ENCODE measurements at regions not wholly inside any gene's neighbourhood (a gene's known extent, or its start where the extent isn't known, plus 50 kb on each side); places are given as distances from the start of the nearest gene placed in this dataset.

- no peak for DNase-seq (ENCODE audit: low read depth)
- no peak for TF ChIP-seq POLR2A (IDR thresholded peaks at IDR 0.05; ENCODE audit: extremely low read depth, insufficient read length)
- no peak overlapping the region for H3K4me3 ChIP-seq (ENCODE audit: low read depth, low read length)
Measured at GRCh38 chr4:138673053-138673452, 342.5 kb upstream of the NOCT start.

GRCh38 chr4:138672393-138672976, 343.1 kb upstream of the NOCT start:
- no peak overlapping the region for H3K4me3 ChIP-seq (ENCODE audit: low read depth, low read length)
- no peak for DNase-seq (ENCODE audit: low read depth)
- no peak for TF ChIP-seq MYC (IDR thresholded peaks at IDR 0.05; ENCODE audit: low read depth, low read length)
- TF ChIP-seq, protein P1, sequence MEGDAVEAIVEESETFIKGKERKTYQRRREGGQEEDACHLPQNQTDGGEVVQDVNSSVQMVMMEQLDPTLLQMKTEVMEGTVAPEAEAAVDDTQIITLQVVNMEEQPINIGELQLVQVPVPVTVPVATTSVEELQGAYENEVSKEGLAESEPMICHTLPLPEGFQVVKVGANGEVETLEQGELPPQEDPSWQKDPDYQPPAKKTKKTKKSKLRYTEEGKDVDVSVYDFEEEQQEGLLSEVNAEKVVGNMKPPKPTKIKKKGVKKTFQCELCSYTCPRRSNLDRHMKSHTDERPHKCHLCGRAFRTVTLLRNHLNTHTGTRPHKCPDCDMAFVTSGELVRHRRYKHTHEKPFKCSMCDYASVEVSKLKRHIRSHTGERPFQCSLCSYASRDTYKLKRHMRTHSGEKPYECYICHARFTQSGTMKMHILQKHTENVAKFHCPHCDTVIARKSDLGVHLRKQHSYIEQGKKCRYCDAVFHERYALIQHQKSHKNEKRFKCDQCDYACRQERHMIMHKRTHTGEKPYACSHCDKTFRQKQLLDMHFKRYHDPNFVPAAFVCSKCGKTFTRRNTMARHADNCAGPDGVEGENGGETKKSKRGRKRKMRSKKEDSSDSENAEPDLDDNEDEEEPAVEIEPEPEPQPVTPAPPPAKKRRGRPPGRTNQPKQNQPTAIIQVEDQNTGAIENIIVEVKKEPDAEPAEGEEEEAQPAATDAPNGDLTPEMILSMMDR (IDR thresholded peaks at IDR 0.05; ENCODE audit: low read depth, low read length) = no peak
- TF ChIP-seq MAX (IDR thresholded peaks at IDR 0.05; ENCODE audit: low read depth, low read length) = no peak
- TF ChIP-seq POLR2A (IDR thresholded peaks at IDR 0.05; ENCODE audit: extremely low read depth, insufficient read length) = no peak

DNA sequence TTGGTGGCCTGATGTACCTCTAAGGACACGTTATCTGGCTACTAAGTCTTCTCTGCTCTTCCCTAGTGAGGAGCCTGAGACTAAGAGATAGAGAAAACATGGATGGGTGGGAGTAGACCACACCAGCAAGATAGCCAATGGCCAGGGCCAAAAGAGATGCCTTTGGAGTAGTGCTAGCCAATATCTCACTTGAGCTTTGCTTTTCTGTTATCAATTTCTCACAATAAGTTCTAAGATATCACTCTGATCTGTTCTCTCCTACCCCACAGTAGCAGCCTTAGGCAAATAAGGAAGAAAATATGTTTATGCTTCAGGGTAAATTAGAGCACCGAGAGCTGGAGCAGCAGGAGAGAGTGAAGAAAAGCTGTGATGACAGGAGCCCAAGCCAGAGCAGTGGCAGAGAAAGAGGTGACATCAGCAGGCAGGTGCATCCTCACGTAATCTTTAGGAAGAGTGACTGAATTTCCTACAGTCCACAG, 343.9 kb upstream of the NOCT start:
- no peak for DNase-seq (ENCODE audit: low read depth)
- TF ChIP-seq MYC (IDR thresholded peaks at IDR 0.05; ENCODE audit: low read depth, low read length) (no peak), POLR2A (IDR thresholded peaks at IDR 0.05; ENCODE audit: extremely low read depth, insufficient read length) (no peak), MAX (IDR thresholded peaks at IDR 0.05; ENCODE audit: low read depth, low read length) (no peak)
- TF ChIP-seq, protein P1 (IDR thresholded peaks at IDR 0.05; ENCODE audit: low read depth, low read length) = no peak
- no peak overlapping the region for H3K4me3 ChIP-seq (ENCODE audit: low read depth, low read length)

- no peak overlapping the region for H3K4me3 ChIP-seq (ENCODE audit: low read depth, low read length)
- DNase-seq (ENCODE audit: low read depth) = no peak
- TF ChIP-seq MAX (IDR thresholded peaks at IDR 0.05; ENCODE audit: low read depth, low read length) (no peak), MYC (IDR thresholded peaks at IDR 0.05; ENCODE audit: low read depth, low read length) (no peak)
- TF ChIP-seq, protein P1 (IDR thresholded peaks at IDR 0.05; ENCODE audit: low read depth, low read length) = no peak
Measured at GRCh38 chr4:138671106-138671505, 344.5 kb upstream of the NOCT start.

DNA sequence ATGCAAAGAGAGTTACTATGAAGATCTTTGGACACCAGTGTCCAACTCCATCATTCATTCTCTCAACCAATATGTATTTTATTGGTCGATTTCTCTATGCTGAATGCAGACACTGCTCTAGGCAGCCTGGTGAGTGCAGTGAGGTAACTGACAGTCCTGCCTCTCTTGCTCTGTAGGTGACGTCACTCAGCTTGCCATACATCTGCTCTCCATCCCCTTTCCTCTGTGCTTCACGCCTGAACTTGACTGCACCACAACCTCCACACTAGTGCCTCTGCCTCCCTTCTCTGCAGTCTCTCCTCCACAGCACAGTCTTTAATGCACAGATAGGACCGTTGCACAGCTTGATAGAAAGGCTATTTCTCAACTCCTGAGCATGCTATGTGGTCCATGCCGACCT, 344.9 kb upstream of the NOCT start:
- no peak for DNase-seq (ENCODE audit: low read depth)
- H3K4me3 ChIP-seq (ENCODE audit: low read depth, low read length) = no peak overlapping the region
- TF ChIP-seq MAX (IDR thresholded peaks at IDR 0.05; ENCODE audit: low read depth, low read length) (no peak), POLR2A (IDR thresholded peaks at IDR 0.05; ENCODE audit: extremely low read depth, insufficient read length) (no peak), MYC (IDR thresholded peaks at IDR 0.05; ENCODE audit: low read depth, low read length) (no peak)
- TF ChIP-seq, protein P1 (IDR thresholded peaks at IDR 0.05; ENCODE audit: low read depth, low read length) = no peak

GRCh38 chr4:138669479-138670315, 345.9 kb upstream of the NOCT start:
- no peak for TF ChIP-seq POLR2A (IDR thresholded peaks at IDR 0.05; ENCODE audit: extremely low read depth, insufficient read length)
- no peak for TF ChIP-seq MAX (IDR thresholded peaks at IDR 0.05; ENCODE audit: low read depth, low read length)
- TF ChIP-seq, protein P1 (IDR thresholded peaks at IDR 0.05; ENCODE audit: low read depth, low read length) = no peak
- no peak for TF ChIP-seq MYC (IDR thresholded peaks at IDR 0.05; ENCODE audit: low read depth, low read length)
- DNase-seq (ENCODE audit: low read depth) = no peak
- H3K4me3 ChIP-seq (ENCODE audit: low read depth, low read length) = no peak overlapping the region
